Right renal cortex interstitium (tissue), 3 donors: ENCODE measurements at regions not wholly inside any gene's neighbourhood (a gene's known extent, or its start where the extent isn't known, plus 50 kb on each side); places are given as distances from the start of the nearest gene placed in this dataset.

Experiments used
- DNase-seq, 3 donors: peaks; one replicate each; pipeline ENCODE4 v3.0.0-alpha.2; 2013; ENCODE audit warnings: low read depth in 3 of 3, low spot score in 2 of 3

GRCh38 chr5:26828294-26828693, 210.1 kb downstream of the CDH9 start:
- DNase-seq, result no peak

GRCh38 chr5:26813235-26813634, 225.2 kb downstream of the CDH9 start:
- no peak for DNase-seq

- DNase-seq, result no peak
Measured at GRCh38 chr5:26812714-26813113, 225.7 kb downstream of the CDH9 start.

- DNase-seq, result no peak
Measured at GRCh38 chr5:26807231-26808199, 230.9 kb downstream of the CDH9 start.

GRCh38 chr5:26805076-26805475, 233.3 kb downstream of the CDH9 start:
- DNase-seq, result no peak

GRCh38 chr5:26802944-26803343, 235.4 kb downstream of the CDH9 start:
- no peak for DNase-seq

- no peak for DNase-seq
Measured at GRCh38 chr5:26791433-26791832, 247.0 kb downstream of the CDH9 start.

- no peak for DNase-seq
Measured at GRCh38 chr5:26791021-26791420, 247.4 kb downstream of the CDH9 start.

- peak in 1 of 3 donors; percentile 8 for DNase-seq
Measured at GRCh38 chr5:26763215-26763614, 275.2 kb downstream of the CDH9 start.

- DNase-seq, result no peak
Measured at GRCh38 chr5:26761446-26761845, 276.9 kb downstream of the CDH9 start.

- no peak for DNase-seq
Measured at GRCh38 chr5:26761045-26761444, 277.3 kb downstream of the CDH9 start.

GRCh38 chr5:26757941-26758340, 280.4 kb downstream of the CDH9 start:
- no peak for DNase-seq

GRCh38 chr5:26749829-26750228, 288.6 kb downstream of the CDH9 start:
- no peak for DNase-seq

GRCh38 chr5:26740182-26740581, 298.2 kb downstream of the CDH9 start:
- no peak for DNase-seq

GRCh38 chr5:26737348-26738265, 300.8 kb downstream of the CDH9 start:
- no peak for DNase-seq

- no peak for DNase-seq
Measured at GRCh38 chr5:26727916-26728315, 310.5 kb downstream of the CDH9 start.

- DNase-seq, result no peak
Measured at GRCh38 chr5:26719803-26720202, 318.6 kb downstream of the CDH9 start.

GRCh38 chr5:26700759-26701384, 337.5 kb downstream of the CDH9 start:
- peak in 1 of 3 donors; percentile 1 for DNase-seq

- DNase-seq, result no peak
Measured at GRCh38 chr5:26692952-26693351, 345.4 kb downstream of the CDH9 start.

GRCh38 chr5:26691486-26691885, 346.9 kb downstream of the CDH9 start:
- no peak for DNase-seq

- no peak for DNase-seq
Measured at GRCh38 chr5:26690511-26690910, 347.9 kb downstream of the CDH9 start.
